HAP-1 (cell line): ENCODE measurements at regions not wholly inside any gene's neighbourhood (a gene's known extent, or its start where the extent isn't known, plus 50 kb on each side); places are given as distances from the start of the nearest gene placed in this dataset.
"Not testable (repeated sequence)": the region's sequence is repeated elsewhere in the genome, so short reads cannot be mapped to it uniquely, and the experiment has no call there.

Experiments
- DNase-seq, 2 experiments: peaks; one replicate each; pipeline ENCODE4 v3.0.0-alpha.2; 2016 to 2020; ENCODE audit warnings: low spot score in 2 of 2
- H3K27me3 ChIP-seq: fragments of 250-450 bp; sonication (Bioruptor Pico); 2 replicates; pipeline ENCODE4 v1.5.1; 2020; ENCODE audit warnings: low read depth, mild to moderate bottlenecking, moderate library complexity
- H3K36me3 ChIP-seq: fragments of 250-450 bp; sonication (Bioruptor Pico); replicated peaks from 2 replicates; pipeline ENCODE4 v1.5.1; 2020; ENCODE audit warnings: mild to moderate bottlenecking
- H3K4me1 ChIP-seq: fragments of 250-450 bp; sonication (Bioruptor Pico); 2 replicates; pipeline ENCODE4 v1.5.1; 2020; ENCODE audit warnings: mild to moderate bottlenecking
- H3K4me3 ChIP-seq: fragments of 250-450 bp; sonication (Bioruptor Pico); 2 replicates; pipeline ENCODE4 v1.5.1; 2020; ENCODE audit warnings: mild to moderate bottlenecking, moderate library complexity
- H3K9me3 ChIP-seq: fragments of 250-450 bp; sonication (Bioruptor Pico); 2 replicates; pipeline ENCODE4 v1.5.1; 2020; ENCODE audit warnings: mild to moderate bottlenecking, moderate library complexity
- in situ Hi-C: fragments of 300-500 bp; cut with MboI; formaldehyde crosslinking; loops from 3 replicates; pipeline ENCODE4 v1.14.3; 2020; ENCODE audit warnings: low sequenced_read_pairs, inconsistent platforms, mixed read lengths

DNA sequence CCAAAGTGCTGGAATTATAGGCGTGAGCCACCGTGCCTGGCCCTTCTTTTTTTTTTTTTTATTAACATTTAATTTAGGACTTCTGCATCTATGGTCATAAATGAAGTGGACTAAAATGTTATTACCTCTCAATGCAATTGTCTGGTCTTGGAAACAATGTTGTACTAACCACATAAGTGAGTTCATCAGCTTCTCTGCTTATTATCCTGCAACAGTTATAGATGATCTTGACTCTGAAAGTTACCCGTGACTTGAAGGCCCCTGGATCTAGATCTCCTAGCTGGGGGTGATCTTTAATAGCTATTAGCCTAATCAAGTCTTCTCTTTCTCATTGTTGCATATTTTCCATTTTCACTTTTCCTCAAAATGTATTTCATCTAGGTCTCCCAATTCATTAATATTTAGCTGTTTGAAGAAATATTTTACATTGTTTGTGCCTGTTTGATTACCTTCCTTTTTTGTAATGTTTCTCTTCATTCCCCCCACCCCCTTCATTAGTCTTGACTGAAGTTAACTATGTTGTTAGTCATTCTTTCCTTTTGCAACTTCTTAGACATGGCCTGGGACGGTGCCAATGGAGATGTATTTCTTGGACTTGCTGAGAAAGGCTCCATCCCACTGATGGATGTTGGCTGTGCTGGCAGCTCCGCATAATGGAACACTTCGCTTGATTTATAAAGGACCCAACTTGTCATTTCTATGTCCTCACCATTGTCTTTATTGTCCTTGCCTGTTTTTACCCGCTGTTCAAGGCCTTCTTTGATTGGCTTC, 141.6 kb upstream of the RIOK3 start:
- no peak overlapping the region for H3K4me3 ChIP-seq
- in situ Hi-C loops, result loop anchor here (25.0 kb wide), 1 partner anchor 101 kb away; no protein-coding TSS in a partner anchor
- no peaks in the 10 kb centered on the region for H3K9me3 ChIP-seq
- H3K4me1 ChIP-seq, result peaks cover 8% of the 10 kb centered on the region; the same call in 1 of the 2 replicates
- no peak for DNase-seq
- no peaks in the 10 kb centered on the region for H3K36me3 ChIP-seq
- H3K27me3 ChIP-seq, result no peaks in the 10 kb centered on the region

DNA sequence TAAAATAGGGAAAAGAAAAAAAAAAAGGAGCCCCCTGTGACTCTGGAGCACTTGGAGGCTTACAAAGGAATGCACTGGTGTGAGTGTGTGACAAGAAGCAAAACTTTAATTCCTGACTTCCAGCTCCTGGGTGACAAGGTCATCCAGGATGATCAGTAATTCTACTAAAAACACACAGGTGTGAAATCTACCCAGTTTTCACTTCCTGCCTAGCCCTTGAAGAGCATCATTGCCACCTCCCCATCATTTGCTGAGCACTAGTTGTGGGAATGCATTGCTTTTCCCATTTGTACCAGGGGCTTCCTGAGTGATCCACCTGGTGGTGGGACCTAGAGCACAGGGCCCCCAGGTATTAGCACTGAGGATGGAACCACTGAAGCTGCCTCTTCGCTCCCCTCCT, 139.7 kb upstream of the RIOK3 start:
- in situ Hi-C loops, result loop anchor here (25.0 kb wide), 1 partner anchor 99 kb away; no protein-coding TSS in a partner anchor
- H3K4me3 ChIP-seq, result no peak overlapping the region

DNA sequence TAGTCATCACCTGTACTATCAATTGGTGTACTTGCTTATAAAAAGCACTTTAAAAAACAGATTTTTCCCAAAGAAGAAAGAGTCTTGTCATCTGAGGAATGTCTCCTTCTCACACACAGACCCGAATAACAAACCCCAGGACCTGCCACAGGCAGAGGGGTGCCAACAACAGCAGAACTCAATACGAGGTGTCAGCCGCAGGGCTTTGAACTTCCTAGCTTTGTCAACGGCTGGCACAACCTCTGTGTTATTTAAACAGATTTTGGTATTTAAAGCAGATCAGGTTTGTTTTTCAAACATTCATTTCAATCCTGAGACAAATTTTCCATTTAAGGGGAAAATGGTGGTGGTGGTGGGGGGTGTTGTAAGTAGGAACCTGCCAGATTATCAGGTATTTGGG, 138.4 kb upstream of the RIOK3 start:
- no peak for DNase-seq
- Histone ChIP-seq H3K27me3 (no peaks in the 10 kb centered on the region), H3K4me1 (peaks cover 8% of the 10 kb centered on the region; the same call in 1 of the 2 replicates), H3K36me3 (no peaks in the 10 kb centered on the region), H3K9me3 (no peaks in the 10 kb centered on the region), H3K4me3 (no peak overlapping the region)
- in situ Hi-C loops, result loop anchor here (25.0 kb wide), 1 partner anchor 98 kb away; no protein-coding TSS in a partner anchor

More for the DNA sequence above, 139.7 kb upstream of the RIOK3 start:
- Histone ChIP-seq H3K27me3 (no peaks in the 10 kb centered on the region), H3K36me3 (no peaks in the 10 kb centered on the region), H3K4me1 (peaks cover 8% of the 10 kb centered on the region; the same call in 1 of the 2 replicates), H3K9me3 (no peaks in the 10 kb centered on the region)
- no peak for DNase-seq

DNA sequence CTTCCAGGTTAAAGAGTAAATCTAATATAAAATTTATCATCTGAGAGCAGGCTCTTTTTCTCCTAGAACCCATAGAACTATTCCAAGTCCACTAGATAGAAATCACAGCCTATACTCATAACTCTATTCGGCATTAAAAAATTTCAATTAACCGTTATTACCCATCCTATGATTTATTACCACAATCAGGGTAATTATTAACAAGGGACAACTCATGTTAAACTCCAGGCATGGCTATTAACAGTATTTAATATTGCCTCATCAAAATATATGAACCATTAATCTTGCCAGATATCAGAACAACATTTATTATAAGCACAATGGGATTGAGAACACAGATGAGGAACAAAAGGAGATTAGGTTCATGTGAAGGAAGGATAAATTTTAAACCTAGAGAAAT, 136.8 kb upstream of the RIOK3 start:
- in situ Hi-C loops, result loop anchor here (25.0 kb wide), 1 partner anchor 96 kb away; no protein-coding TSS in a partner anchor
- DNase-seq, result no peak
- Histone ChIP-seq H3K36me3 (no peaks in the 10 kb centered on the region), H3K4me1 (peaks cover 8% of the 10 kb centered on the region; the same call in 1 of the 2 replicates), H3K27me3 (no peaks in the 10 kb centered on the region), H3K9me3 (no peaks in the 10 kb centered on the region), H3K4me3 (no peak overlapping the region)

DNA sequence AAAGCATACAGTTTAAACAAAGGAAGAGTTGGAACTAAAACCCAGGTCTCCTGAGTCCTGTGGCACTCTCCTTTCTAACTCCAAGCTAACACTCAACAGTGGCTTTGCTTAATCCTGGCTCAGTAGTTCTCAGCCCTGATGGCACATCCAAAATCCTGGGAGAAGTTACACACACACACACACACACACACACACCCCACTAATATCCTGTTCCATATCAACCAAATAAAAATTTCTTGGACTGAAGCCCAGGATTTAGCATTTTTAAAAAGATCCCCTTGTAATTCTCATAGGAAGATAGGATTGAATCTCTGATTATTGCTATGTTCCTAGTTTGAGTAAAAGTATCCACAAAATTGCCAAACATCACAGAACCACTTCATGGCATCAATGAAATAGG, 136.1 kb upstream of the RIOK3 start:
- peaks cover 8% of the 10 kb centered on the region; the same call in 1 of the 2 replicates for H3K4me1 ChIP-seq
- H3K36me3 ChIP-seq, result no peaks in the 10 kb centered on the region
- DNase-seq, result no peak
- H3K4me3 ChIP-seq, result no peak overlapping the region
- no peaks in the 10 kb centered on the region for H3K27me3 ChIP-seq
- H3K9me3 ChIP-seq, result no peaks in the 10 kb centered on the region
- in situ Hi-C loops, result loop anchor here (25.0 kb wide), 1 partner anchor 95 kb away; no protein-coding TSS in a partner anchor

DNA sequence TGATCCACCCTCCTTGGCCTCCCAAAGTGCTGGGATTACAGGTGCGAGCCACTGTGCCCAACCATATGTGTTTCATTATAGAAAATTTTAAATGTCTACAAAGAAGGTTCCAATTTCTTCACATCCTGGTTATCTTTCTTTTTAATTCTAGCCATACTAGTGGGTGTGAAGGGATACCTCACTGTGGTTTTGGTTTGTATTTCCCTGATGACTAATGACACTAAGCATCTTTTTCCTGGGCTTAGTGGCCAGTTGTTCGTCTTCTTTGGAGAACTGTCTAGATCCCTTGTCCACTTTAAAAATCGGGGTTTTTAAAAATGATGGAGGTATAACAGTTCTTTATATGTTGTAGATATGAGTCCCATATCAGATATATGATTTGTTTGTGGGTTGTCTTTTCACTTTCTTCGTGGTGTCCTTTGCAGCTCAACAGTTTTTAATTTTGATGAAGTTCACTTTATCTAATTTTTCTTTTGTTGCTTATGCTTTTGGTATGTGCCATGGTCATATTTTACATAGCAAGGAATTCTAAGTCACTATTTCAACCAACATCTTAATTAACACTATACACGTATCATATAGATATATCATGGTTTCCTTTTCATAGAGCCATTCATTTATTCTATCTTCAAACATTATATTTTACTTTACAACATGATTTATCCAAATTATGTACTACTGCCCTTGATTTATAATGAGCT, 135.0 kb upstream of the RIOK3 start:
- peaks cover 8% of the 10 kb centered on the region; the same call in 1 of the 2 replicates for H3K4me1 ChIP-seq
- no peak for DNase-seq
- no peak overlapping the region for H3K4me3 ChIP-seq
- H3K27me3 ChIP-seq, result no peaks in the 10 kb centered on the region
- no peaks in the 10 kb centered on the region for H3K36me3 ChIP-seq
- no peaks in the 10 kb centered on the region for H3K9me3 ChIP-seq
- in situ Hi-C loops, result loop anchor here (25.0 kb wide), 1 partner anchor 94 kb away; no protein-coding TSS in a partner anchor

DNA sequence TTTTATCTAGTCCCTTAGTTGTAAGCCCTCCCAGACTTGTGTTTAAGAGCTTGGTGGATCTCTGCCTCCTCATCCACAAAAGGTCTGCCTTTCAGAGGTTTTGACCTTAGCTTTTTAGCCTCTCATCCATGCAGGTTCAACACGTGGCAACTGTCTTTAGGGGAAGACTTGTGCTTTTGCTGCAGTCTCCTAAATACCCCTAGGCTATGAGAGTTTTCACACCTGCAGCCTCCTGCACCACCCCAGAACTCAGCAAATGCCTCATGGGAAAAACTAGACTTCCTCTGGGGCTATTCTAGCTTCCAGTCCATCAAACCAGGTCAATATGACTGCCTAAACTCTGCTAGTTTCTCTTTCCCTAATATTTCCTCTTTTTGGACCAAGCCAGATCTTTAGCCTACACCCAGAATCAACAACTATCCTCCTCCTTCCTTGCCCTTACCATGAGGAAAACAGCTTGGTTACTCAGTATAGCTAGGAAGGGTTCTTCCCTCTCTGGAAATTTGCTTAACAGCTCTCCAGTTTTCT, 132.3 kb upstream of the RIOK3 start:
- no peaks in the 10 kb centered on the region for H3K27me3 ChIP-seq
- in situ Hi-C loops, result loop anchor here (25.0 kb wide), 1 partner anchor 92 kb away; no protein-coding TSS in a partner anchor

DNA sequence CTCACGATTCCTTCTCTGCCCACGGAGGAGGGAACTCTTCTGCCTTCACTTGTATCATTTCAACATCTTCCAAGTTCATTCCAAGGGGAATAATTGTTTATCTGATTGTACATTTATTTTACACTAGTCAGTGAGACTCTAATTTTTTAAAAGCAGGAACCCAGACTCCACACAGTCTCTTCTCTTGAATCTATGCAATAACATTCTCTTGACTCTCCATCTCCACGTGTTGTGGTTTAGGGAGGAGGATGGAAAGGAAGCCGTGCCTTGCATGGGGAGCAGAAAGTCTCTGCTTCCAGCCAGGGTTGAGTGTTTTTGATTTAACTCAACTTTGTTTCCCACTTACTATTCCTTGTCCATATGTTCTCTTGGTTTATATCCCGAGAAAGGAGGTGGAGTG, 131.1 kb upstream of the RIOK3 start:
- DNase-seq, result no peak
- in situ Hi-C loops, result loop anchor here (25.0 kb wide), 1 partner anchor 90 kb away; no protein-coding TSS in a partner anchor
- no peak overlapping the region for H3K4me3 ChIP-seq
- no peaks in the 10 kb centered on the region for H3K36me3 ChIP-seq
- H3K9me3 ChIP-seq, result no peaks in the 10 kb centered on the region
- H3K4me1 ChIP-seq, result no peaks in the 10 kb centered on the region
- H3K27me3 ChIP-seq, result no peaks in the 10 kb centered on the region

More for the DNA sequence above, 132.3 kb upstream of the RIOK3 start:
- no peak overlapping the region for H3K4me3 ChIP-seq
- H3K36me3 ChIP-seq, result no peaks in the 10 kb centered on the region
- no peaks in the 10 kb centered on the region for H3K4me1 ChIP-seq
- H3K9me3 ChIP-seq, result no peaks in the 10 kb centered on the region
- DNase-seq, result no peak

DNA sequence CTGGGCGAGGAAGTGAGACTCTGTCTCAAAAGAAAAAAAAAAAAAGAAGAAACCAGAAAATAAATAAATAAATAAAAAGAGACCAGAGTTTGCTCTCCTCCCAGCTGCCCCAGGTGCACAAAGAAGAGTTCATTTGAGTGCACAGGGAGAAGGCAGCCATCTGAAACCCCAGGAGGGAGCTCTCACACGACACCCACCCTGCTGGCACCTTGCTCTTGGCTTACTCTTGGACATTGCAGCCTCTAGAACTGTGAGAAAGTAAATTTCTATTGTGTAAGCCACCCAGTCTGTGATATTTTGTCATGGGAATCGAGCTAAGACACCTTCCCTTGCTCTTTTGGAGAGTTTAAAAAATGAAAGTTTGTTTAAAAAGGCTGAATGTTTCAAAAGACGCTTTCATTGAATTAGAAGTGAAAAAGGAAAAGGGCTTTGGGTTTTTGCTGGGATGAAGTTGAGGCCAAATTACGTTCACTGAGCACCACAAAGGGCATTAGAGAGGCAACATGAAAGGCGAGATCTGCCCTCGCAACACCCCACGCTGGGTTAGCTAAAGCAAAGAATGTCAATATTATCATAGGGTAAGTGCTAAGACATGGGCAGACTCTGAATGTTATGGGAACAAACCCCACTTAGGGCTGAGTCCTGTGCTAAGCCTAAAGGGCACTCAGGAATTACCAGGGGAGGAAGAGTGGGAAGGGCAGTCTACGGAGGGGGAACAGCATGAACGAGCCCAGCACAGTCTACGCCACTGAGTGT, 128.9 kb upstream of the RIOK3 start:
- H3K9me3 ChIP-seq, result no peaks in the 10 kb centered on the region
- no peaks in the 10 kb centered on the region for H3K27me3 ChIP-seq
- no peak for DNase-seq
- H3K4me3 ChIP-seq, result no peak overlapping the region
- in situ Hi-C loops, result loop anchor here (25.0 kb wide), 1 partner anchor 88 kb away; no protein-coding TSS in a partner anchor
- H3K36me3 ChIP-seq, result no peaks in the 10 kb centered on the region
- H3K4me1 ChIP-seq, result no peaks in the 10 kb centered on the region

DNA sequence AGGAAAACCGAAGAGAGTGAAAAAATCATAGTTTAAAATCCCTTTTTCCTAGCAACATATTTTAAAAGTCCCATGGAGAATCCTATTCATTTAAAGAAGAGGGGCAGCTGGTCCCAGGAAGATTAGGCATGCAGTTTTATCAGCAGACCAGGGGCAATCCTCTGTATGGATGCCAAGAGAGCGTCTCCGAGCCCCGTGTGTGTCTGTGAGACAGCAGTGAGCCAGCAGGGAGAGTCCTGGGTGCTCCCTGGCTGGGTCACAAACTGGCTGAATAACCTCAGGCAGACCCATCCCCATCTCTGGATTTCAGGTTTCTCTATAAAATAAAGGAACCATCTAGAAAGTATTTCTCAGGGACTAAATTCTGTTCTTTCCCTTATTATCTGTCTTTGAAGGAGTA, 128.2 kb upstream of the RIOK3 start:
- no peaks in the 10 kb centered on the region for H3K36me3 ChIP-seq
- no peaks in the 10 kb centered on the region for H3K9me3 ChIP-seq
- in situ Hi-C loops, result loop anchor here (25.0 kb wide), 1 partner anchor 87 kb away; no protein-coding TSS in a partner anchor
- H3K27me3 ChIP-seq, result no peaks in the 10 kb centered on the region
- H3K4me1 ChIP-seq, result no peaks in the 10 kb centered on the region
- no peak for DNase-seq
- no peak overlapping the region for H3K4me3 ChIP-seq

DNA sequence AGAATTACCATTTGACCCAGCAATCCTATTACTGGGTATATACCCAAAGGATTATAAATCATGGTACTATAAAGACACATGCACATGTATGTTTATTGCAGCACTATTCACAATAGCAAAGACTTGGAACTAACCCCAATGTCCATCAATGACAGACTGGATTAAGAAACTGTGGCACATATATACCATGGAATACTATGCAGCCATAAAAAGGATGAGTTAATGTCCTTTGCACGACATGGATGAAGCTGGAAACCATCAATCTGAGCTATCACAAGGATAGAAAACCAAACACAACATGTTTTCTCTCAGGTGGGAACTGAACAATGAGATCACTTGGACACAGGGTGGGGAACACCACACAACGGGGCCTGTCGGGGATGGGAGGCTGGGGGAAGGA, 123.4 kb upstream of the RIOK3 start:
- H3K9me3 ChIP-seq, in situ Hi-C loops, H3K4me3 ChIP-seq: not testable (repeated sequence)

DNA sequence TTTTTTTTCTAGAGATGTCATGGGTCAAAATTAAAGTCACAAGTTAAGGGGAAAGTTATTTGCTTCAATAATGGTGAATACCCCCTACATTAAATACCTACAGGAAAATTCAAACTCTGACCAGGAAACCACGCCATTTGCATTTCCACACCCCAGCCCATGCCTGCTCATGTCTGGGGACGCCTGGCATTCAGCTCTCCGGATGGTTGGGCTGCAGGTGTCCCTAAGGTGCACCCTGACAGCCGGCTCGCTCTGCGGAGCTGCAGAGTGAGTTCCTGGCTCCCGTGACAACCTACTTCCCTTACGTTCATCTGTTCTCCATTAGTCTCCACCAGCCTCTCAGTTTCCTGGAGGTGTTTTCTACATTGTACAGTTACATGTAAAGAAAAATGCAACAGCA, 122.7 kb upstream of the RIOK3 start:
- H3K4me3 ChIP-seq, result no peak overlapping the region
- H3K9me3 ChIP-seq, result no peaks in the 10 kb centered on the region
- DNase-seq, result no peak
- no peaks in the 10 kb centered on the region for H3K4me1 ChIP-seq
- in situ Hi-C loops, result no loop called here
- H3K27me3 ChIP-seq, result no peaks in the 10 kb centered on the region
- no peaks in the 10 kb centered on the region for H3K36me3 ChIP-seq

More for the DNA sequence above, 123.4 kb upstream of the RIOK3 start:
- not testable (repeated sequence) for DNase-seq, H3K4me1 ChIP-seq, H3K36me3 ChIP-seq, H3K27me3 ChIP-seq
